ENCODE measurements at regions not wholly inside any gene's neighbourhood (a gene's known extent, or its start where the extent isn't known, plus 50 kb on each side); places are given as distances from the start of the nearest gene placed in this dataset.
"Not testable (repeated sequence)": the region's sequence is repeated elsewhere in the genome, so short reads cannot be mapped to it uniquely, and the experiment has no call there.

GRCh38 chr1:182229921-182230491, 161.6 kb downstream of the GLUL start:
- no peak for DNase-seq (ENCODE audit: low read depth in 1 of 2, low spot score in 1 of 2)

- no peak for DNase-seq (ENCODE audit: low read depth in 1 of 2, low spot score in 1 of 2)
Measured at GRCh38 chr1:182229451-182229850, 162.1 kb downstream of the GLUL start.

- DNase-seq (ENCODE audit: low read depth in 1 of 2, low spot score in 1 of 2), result no peak
Measured at GRCh38 chr1:182227864-182228547, 163.6 kb downstream of the GLUL start.

GRCh38 chr1:182226618-182227017, 165.0 kb downstream of the GLUL start:
- DNase-seq (ENCODE audit: low read depth in 1 of 2, low spot score in 1 of 2), result no peak

GRCh38 chr1:182225755-182226154, 164.2 kb upstream of the ZNF648 start:
- not testable (repeated sequence) for DNase-seq (ENCODE audit: low read depth in 1 of 2, low spot score in 1 of 2)

GRCh38 chr1:182221990-182222389, 160.5 kb upstream of the ZNF648 start:
- DNase-seq (ENCODE audit: low read depth in 1 of 2, low spot score in 1 of 2), result not testable (repeated sequence)

GRCh38 chr1:182221367-182221766, 159.9 kb upstream of the ZNF648 start:
- DNase-seq (ENCODE audit: low read depth in 1 of 2, low spot score in 1 of 2), result not testable (repeated sequence)

GRCh38 chr1:182217967-182218366, 156.5 kb upstream of the ZNF648 start:
- DNase-seq (ENCODE audit: low read depth in 1 of 2, low spot score in 1 of 2), result no peak

GRCh38 chr1:182217071-182217470, 155.6 kb upstream of the ZNF648 start:
- DNase-seq (ENCODE audit: low read depth in 1 of 2, low spot score in 1 of 2), result no peak

- DNase-seq (ENCODE audit: low read depth in 1 of 2, low spot score in 1 of 2), result no peak
Measured at GRCh38 chr1:182215764-182216163, 154.3 kb upstream of the ZNF648 start.

GRCh38 chr1:182213163-182213562, 151.7 kb upstream of the ZNF648 start:
- DNase-seq (ENCODE audit: low read depth in 1 of 2, low spot score in 1 of 2), result no peak

GRCh38 chr1:182211386-182211785, 149.9 kb upstream of the ZNF648 start:
- no peak for DNase-seq (ENCODE audit: low read depth in 1 of 2, low spot score in 1 of 2)

- DNase-seq (ENCODE audit: low read depth in 1 of 2, low spot score in 1 of 2), result no peak
Measured at GRCh38 chr1:182210417-182210816, 148.9 kb upstream of the ZNF648 start.

- no peak for DNase-seq (ENCODE audit: low read depth in 1 of 2, low spot score in 1 of 2)
Measured at GRCh38 chr1:182207300-182207699, 145.8 kb upstream of the ZNF648 start.

GRCh38 chr1:182206626-182207239, 145.2 kb upstream of the ZNF648 start:
- no peak for DNase-seq (ENCODE audit: low read depth in 1 of 2, low spot score in 1 of 2)

GRCh38 chr1:182205351-182206022, 144.0 kb upstream of the ZNF648 start:
- no peak for DNase-seq (ENCODE audit: low read depth in 1 of 2, low spot score in 1 of 2)

- DNase-seq (ENCODE audit: low read depth in 1 of 2, low spot score in 1 of 2), result no peak
Measured at GRCh38 chr1:182203191-182203875, 141.8 kb upstream of the ZNF648 start.

GRCh38 chr1:182201490-182201889, 140.0 kb upstream of the ZNF648 start:
- DNase-seq (ENCODE audit: low read depth in 1 of 2, low spot score in 1 of 2), result not testable (repeated sequence)

GRCh38 chr1:182200025-182200812, 138.7 kb upstream of the ZNF648 start:
- DNase-seq (ENCODE audit: low read depth in 1 of 2, low spot score in 1 of 2), result no peak

- no peak for DNase-seq (ENCODE audit: low read depth in 1 of 2, low spot score in 1 of 2)
Measured at GRCh38 chr1:182198006-182198605, 136.6 kb upstream of the ZNF648 start.
